OCI-LY1 (cell line): ENCODE measurements at regions not wholly inside any gene's neighbourhood (a gene's known extent, or its start where the extent isn't known, plus 50 kb on each side); places are given as distances from the start of the nearest gene placed in this dataset.

ENCODE experiments used
- H2AFZ ChIP-seq: fragments of 200-600 bp; sonication (generic), shearing (Covaris generic); 2 replicates; pipeline ENCODE4 v1.6.0; 2014; ENCODE audit warnings: antibody characterized with exemption, mild to moderate bottlenecking, low read length
- H3F3A ChIP-seq: fragments of 200-600 bp; sonication (generic), shearing (Covaris generic); 2 replicates; pipeline ENCODE4 v1.6.0; 2014; ENCODE audit warnings: mild to moderate bottlenecking, antibody characterized with exemption, low read length, moderate library complexity; ENCODE audit not compliant: insufficient read depth
- H3K27ac ChIP-seq: fragments of 200-600 bp; sonication (generic); 2 replicates; pipeline ENCODE4 v1.5.1; 2014; ENCODE audit warnings: low read length, mixed run types, mild to moderate bottlenecking, low read depth; ENCODE audit not compliant: poor library complexity, severe bottlenecking
- H3K27me3 ChIP-seq: fragments of 200-600 bp; sonication (generic); 2 replicates; pipeline ENCODE4 v1.6.0; 2014; ENCODE audit warnings: antibody characterized with exemption, mild to moderate bottlenecking, low read length, moderate library complexity; ENCODE audit not compliant: insufficient read depth
- H3K36me3 ChIP-seq: fragments of 200-600 bp; sonication (generic); 2 replicates; pipeline ENCODE4 v1.6.1; 2014; ENCODE audit warnings: mild to moderate bottlenecking, antibody characterized with exemption, low read length, moderate library complexity, mixed read lengths; ENCODE audit not compliant: insufficient read depth
- H3K4me1 ChIP-seq: fragments of 200-600 bp; sonication (generic); 2 replicates; pipeline ENCODE4 v1.5.1; 2014; ENCODE audit warnings: mild to moderate bottlenecking, low read length, moderate library complexity; ENCODE audit not compliant: insufficient read depth, severe bottlenecking
- H3K4me2 ChIP-seq: fragments of 200-600 bp; sonication (generic), shearing (Covaris generic); 2 replicates; pipeline ENCODE4 v1.6.1; 2014; ENCODE audit warnings: low read length
- H3K4me3 ChIP-seq: fragments of 200-600 bp; sonication (generic); 2 replicates; pipeline ENCODE4 v1.5.1; 2014; ENCODE audit warnings: low read length, low read depth, mild to moderate bottlenecking, mixed read lengths; ENCODE audit not compliant: poor library complexity, severe bottlenecking
- H3K79me2 ChIP-seq: fragments of 200-600 bp; shearing (Covaris generic); 2 replicates; pipeline ENCODE4 v1.6.1; 2016; ENCODE audit warnings: mixed run types, low read length, mixed read lengths; ENCODE audit not compliant: insufficient read depth
- H3K9ac ChIP-seq: fragments of 200-600 bp; sonication (generic), shearing (Covaris generic); 2 replicates; pipeline ENCODE4 v1.6.1; 2014; ENCODE audit warnings: mild to moderate bottlenecking, low read length, mixed read lengths
- H3K9me2 ChIP-seq: fragments of 200-600 bp; sonication (generic), shearing (Covaris generic); 2 replicates; pipeline ENCODE4 v1.6.1; 2014; ENCODE audit warnings: low read depth, mild to moderate bottlenecking, low read length, mixed read lengths
- H3K9me3 ChIP-seq: fragments of 200-600 bp; shearing (Covaris generic); 2 replicates; pipeline ENCODE4 v1.6.1; 2014; ENCODE audit warnings: low read length, mixed read lengths
- H4K20me1 ChIP-seq: fragments of 200-600 bp; sonication (generic), shearing (Covaris generic); 2 replicates; pipeline ENCODE4 v1.6.0; 2016; ENCODE audit warnings: mild to moderate bottlenecking, low read length; ENCODE audit not compliant: insufficient read depth
- CTCF ChIP-seq: fragments of 200-600 bp; sonication (generic), shearing (Covaris generic); IDR thresholded peaks from 2 replicates; pipeline ENCODE4 v1.5.1; 2017; ENCODE audit warnings: mild to moderate bottlenecking, antibody characterized with exemption, low read length, moderate library complexity, mixed read lengths
- EZH2 ChIP-seq: fragments of 200-600 bp; sonication (generic), shearing (Covaris generic); IDR thresholded peaks from 2 replicates; pipeline ENCODE4 v1.8.0; 2017; ENCODE audit warnings: borderline replicate concordance, mixed run types, mild to moderate bottlenecking, antibody characterized with exemption, low read length, moderate library complexity, mixed read lengths

DNA sequence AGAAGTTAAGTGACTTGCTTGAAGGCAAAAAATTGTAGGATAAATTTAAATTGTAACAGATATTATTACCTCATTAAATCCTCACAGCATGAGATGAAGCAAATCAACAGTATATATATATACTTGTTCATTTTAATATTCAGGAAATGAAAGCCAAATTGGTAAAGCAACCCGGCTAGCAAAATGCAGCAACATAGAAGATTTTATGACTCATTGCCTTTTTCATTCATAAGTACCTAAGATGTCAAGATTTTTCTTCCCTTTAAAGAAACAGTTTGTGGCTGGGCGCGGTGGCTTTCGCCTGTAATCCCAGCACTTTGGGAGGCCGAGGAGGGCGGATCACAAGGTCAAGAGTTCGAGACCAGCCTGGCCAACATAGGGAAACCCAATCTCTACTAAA lies 190.5 kb upstream of the NRIP1 start:
- no peaks in the 10 kb centered on the region for H3K9me2 ChIP-seq
- H3K27me3 ChIP-seq, result no peaks in the 10 kb centered on the region
- H2AFZ ChIP-seq, result no peak overlapping the region
- no peaks in the 10 kb centered on the region for H4K20me1 ChIP-seq
- no peak overlapping the region for H3K4me2 ChIP-seq
- H3K4me1 ChIP-seq, result no peaks in the 10 kb centered on the region
- H3K36me3 ChIP-seq, result no peaks in the 10 kb centered on the region
- no peaks in the 10 kb centered on the region for H3K9me3 ChIP-seq
- H3K4me3 ChIP-seq, result no peak overlapping the region
- no peak overlapping the region for H3K27ac ChIP-seq
- H3F3A ChIP-seq, result no peaks in the 10 kb centered on the region
- TF ChIP-seq CTCF (no peak), EZH2 (no peak)
- H3K9ac ChIP-seq, result no peak overlapping the region
- no peaks in the 10 kb centered on the region for H3K79me2 ChIP-seq

DNA sequence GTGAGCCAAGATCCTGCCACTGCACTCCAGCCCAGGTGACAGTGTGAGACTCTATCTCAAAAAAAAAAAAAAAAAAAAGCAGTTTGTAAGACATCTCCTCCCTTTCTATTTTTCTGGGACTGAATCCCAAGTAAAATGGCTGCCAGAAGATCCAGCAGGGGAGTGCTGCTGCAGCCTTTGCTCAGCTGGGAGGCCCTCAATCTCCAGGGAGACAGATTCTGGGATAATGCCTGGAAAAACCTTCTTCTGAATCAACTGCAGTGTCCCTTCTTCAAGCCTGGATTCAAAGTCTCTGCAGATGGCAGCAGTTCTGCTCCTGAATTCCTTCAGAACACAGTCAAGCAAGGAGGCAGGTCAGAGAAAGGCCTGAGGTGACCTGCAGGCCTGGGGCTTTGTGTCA lies 191.0 kb upstream of the NRIP1 start:
- Histone ChIP-seq H3K9me2 (no peaks in the 10 kb centered on the region), H3K27me3 (no peaks in the 10 kb centered on the region), H4K20me1 (no peaks in the 10 kb centered on the region), H3K4me1 (no peaks in the 10 kb centered on the region), H2AFZ (no peak overlapping the region), H3K9me3 (no peaks in the 10 kb centered on the region), H3K4me2 (no peak overlapping the region), H3K27ac (no peak overlapping the region), H3K79me2 (no peaks in the 10 kb centered on the region), H3K9ac (no peak overlapping the region), H3K4me3 (no peak overlapping the region), H3F3A (no peaks in the 10 kb centered on the region), H3K36me3 (no peaks in the 10 kb centered on the region)
- TF ChIP-seq CTCF (no peak), EZH2 (no peak)

DNA sequence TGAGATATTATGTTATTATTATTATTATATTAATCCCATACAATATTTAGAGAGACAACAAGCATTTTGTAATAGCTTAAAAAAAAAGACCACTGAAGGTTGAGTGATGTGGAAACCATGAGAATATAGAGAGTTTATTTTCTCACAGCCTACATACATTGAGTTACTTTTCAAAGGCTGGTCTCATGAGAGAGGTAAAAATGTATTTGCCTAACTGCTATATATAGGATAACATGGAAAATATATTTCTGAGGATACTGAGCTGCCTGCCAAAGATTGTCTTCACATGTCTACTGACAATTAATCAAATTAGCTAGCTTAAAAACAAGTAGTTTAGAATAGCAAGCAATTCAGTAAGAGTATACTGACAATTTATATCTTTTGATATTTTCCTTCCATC lies 192.2 kb upstream of the NRIP1 start:
- Histone ChIP-seq H4K20me1 (no peaks in the 10 kb centered on the region), H3K4me2 (no peak overlapping the region), H2AFZ (no peak overlapping the region), H3K27me3 (no peaks in the 10 kb centered on the region), H3K4me1 (no peaks in the 10 kb centered on the region), H3K9ac (no peak overlapping the region), H3K36me3 (no peaks in the 10 kb centered on the region), H3K4me3 (no peak overlapping the region), H3F3A (no peaks in the 10 kb centered on the region), H3K9me3 (no peaks in the 10 kb centered on the region), H3K9me2 (no peaks in the 10 kb centered on the region), H3K79me2 (no peaks in the 10 kb centered on the region), H3K27ac (no peak overlapping the region)
- TF ChIP-seq CTCF (no peak), EZH2 (no peak)
